Hepatocyte (in vitro differentiated cells): ENCODE measurements at regions not wholly inside any gene's neighbourhood (a gene's known extent, or its start where the extent isn't known, plus 50 kb on each side); places are given as distances from the start of the nearest gene placed in this dataset.
A peak's percentile ranks its signal among the peaks of the same experiment; 100 is the strongest.
"Not testable (repeated sequence)": the region's sequence is repeated elsewhere in the genome, so short reads cannot be mapped to it uniquely, and the experiment has no call there.

Experiments
- DNase-seq: peaks from one replicate; pipeline ENCODE4 v3.0.0-alpha.2; 2016; ENCODE audit warnings: low spot score
- H2AFZ ChIP-seq: fragments of 200-600 bp; sonication (generic); 2 replicates; pipeline ENCODE4 v1.6.0; 2016; ENCODE audit warnings: antibody characterized with exemption, mild to moderate bottlenecking
- H3K27ac ChIP-seq: fragments of 200-600 bp; sonication (generic); 2 replicates; pipeline ENCODE4 v1.5.1; 2016; ENCODE audit warnings: mild to moderate bottlenecking
- H3K27me3 ChIP-seq: fragments of 200-600 bp; sonication (generic); 2 replicates; pipeline ENCODE4 v1.6.1; 2016
- H3K36me3 ChIP-seq: fragments of 200-600 bp; sonication (generic); replicated peaks from 2 replicates; pipeline ENCODE4 v1.5.1; 2016; ENCODE audit warnings: low read depth; ENCODE audit not compliant: insufficient read depth
- H3K4me1 ChIP-seq: fragments of 200-600 bp; sonication (generic); 2 replicates; pipeline ENCODE4 v1.5.1; 2016; ENCODE audit warnings: mild to moderate bottlenecking, moderate library complexity; ENCODE audit not compliant: insufficient read depth
- H3K4me2 ChIP-seq: fragments of 200-600 bp; sonication (generic); 2 replicates; pipeline ENCODE4 v1.6.0; 2016
- H3K4me3 ChIP-seq: fragments of 200-600 bp; sonication (generic); 2 replicates; pipeline ENCODE4 v1.5.1; 2016; ENCODE audit warnings: mild to moderate bottlenecking
- H3K79me2 ChIP-seq: fragments of 200-600 bp; sonication (generic); 2 replicates; pipeline ENCODE4 v1.6.0; 2017; ENCODE audit warnings: mild to moderate bottlenecking
- H3K9me2 ChIP-seq: fragments of 200-600 bp; sonication (generic); replicated peaks from 2 replicates; pipeline ENCODE4 v1.6.0; 2017; ENCODE audit warnings: mild to moderate bottlenecking; ENCODE audit not compliant: insufficient read depth
- H3K9me3 ChIP-seq: fragments of 200-600 bp; sonication (generic); 2 replicates; pipeline ENCODE4 v1.5.1; 2016; ENCODE audit warnings: low read depth, mild to moderate bottlenecking
- H4K20me1 ChIP-seq: fragments of 200-600 bp; sonication (generic); 2 replicates; pipeline ENCODE4 v1.6.0; 2016; ENCODE audit warnings: mild to moderate bottlenecking; ENCODE audit not compliant: insufficient read depth, poor library complexity, severe bottlenecking
- CTCF ChIP-seq: fragments of 200-600 bp; sonication (generic); IDR thresholded peaks from 2 replicates; pipeline ENCODE4 v1.5.1; 2016; ENCODE audit warnings: antibody characterized with exemption, mild to moderate bottlenecking; ENCODE audit not compliant: poor library complexity
- EZH2 ChIP-seq: fragments of 200-600 bp; sonication (generic); IDR thresholded peaks from 2 replicates; pipeline ENCODE4 v1.6.1; 2016; ENCODE audit warnings: antibody characterized with exemption, mild to moderate bottlenecking, borderline replicate concordance
- EZH2phosphoT487 ChIP-seq: fragments of 200-600 bp; sonication (generic); IDR thresholded peaks from one replicate; pipeline ENCODE4 v1.6.1; 2018; ENCODE audit warnings: antibody characterized with exemption, mild to moderate bottlenecking, low read depth, moderate library complexity; ENCODE audit not compliant: unreplicated experiment, severe bottlenecking
- WGBS: methylation state at CpG from one replicate; pipeline ENCODE4 v1.1.6; 2016; ENCODE audit warnings: low lambda C conversion rate; ENCODE audit errors: missing lambda C conversion rate; 5-methylcytosine and 5-hydroxymethylcytosine counted together

GRCh38 chr14:61609884-61610283 lies 85.4 kb upstream of the HIF1A start:
- peak overlapping the region; percentile 43 for H3K27ac ChIP-seq
- 56% methylated on average over 5 of the region's 5 CpGs for WGBS
- TF ChIP-seq EZH2 (no peak), CTCF (no peak), EZH2phosphoT487 (no peak)
- H3K4me2 ChIP-seq = peak overlapping the region; percentile 25
- DNase-seq = no peak
- H4K20me1 ChIP-seq = no peaks in the 10 kb centered on the region
- H3K36me3 ChIP-seq = no peaks in the 10 kb centered on the region
- no peak overlapping the region for H2AFZ ChIP-seq
- H3K9me3 ChIP-seq = no peaks in the 10 kb centered on the region
- no peaks in the 10 kb centered on the region for H3K27me3 ChIP-seq
- no peak overlapping the region for H3K4me3 ChIP-seq
- H3K79me2 ChIP-seq = no peaks in the 10 kb centered on the region
- H3K4me1 ChIP-seq = peaks cover 40% of the 10 kb centered on the region
- H3K9me2 ChIP-seq = no peaks in the 10 kb centered on the region

DNA sequence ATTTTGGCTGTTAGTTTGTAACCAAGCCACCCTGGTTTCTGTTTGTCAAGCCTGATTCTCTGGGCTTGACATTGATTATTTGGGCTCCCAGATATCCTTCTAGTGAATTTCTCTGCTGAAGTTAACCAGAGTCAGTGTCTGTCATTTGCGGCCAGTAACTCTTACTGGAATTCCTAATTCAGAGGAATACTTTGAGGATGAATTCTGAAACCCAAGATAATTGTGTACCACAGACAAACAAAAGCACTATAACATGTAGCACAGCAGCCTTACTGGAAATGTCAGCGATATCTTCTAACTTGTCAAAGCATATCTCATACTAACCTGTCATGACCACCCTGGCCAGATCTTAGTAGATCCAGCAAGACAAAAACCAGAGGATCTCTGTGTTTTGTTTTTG lies 84.4 kb upstream of the HIF1A start:
- Histone ChIP-seq H2AFZ (no peak overlapping the region), H3K9me2 (no peaks in the 10 kb centered on the region), H4K20me1 (no peaks in the 10 kb centered on the region), H3K4me2 (peak overlapping the region; percentile 25), H3K27ac (peak overlapping the region; percentile 43), H3K4me3 (no peak overlapping the region), H3K4me1 (peaks cover 42% of the 10 kb centered on the region), H3K79me2 (no peaks in the 10 kb centered on the region), H3K9me3 (no peaks in the 10 kb centered on the region), H3K36me3 (no peaks in the 10 kb centered on the region), H3K27me3 (no peaks in the 10 kb centered on the region)
- DNase-seq = no peak
- 68% methylated on average over 2 of the region's 2 CpGs for WGBS
- TF ChIP-seq EZH2 (no peak), EZH2phosphoT487 (no peak), CTCF (no peak)

DNA sequence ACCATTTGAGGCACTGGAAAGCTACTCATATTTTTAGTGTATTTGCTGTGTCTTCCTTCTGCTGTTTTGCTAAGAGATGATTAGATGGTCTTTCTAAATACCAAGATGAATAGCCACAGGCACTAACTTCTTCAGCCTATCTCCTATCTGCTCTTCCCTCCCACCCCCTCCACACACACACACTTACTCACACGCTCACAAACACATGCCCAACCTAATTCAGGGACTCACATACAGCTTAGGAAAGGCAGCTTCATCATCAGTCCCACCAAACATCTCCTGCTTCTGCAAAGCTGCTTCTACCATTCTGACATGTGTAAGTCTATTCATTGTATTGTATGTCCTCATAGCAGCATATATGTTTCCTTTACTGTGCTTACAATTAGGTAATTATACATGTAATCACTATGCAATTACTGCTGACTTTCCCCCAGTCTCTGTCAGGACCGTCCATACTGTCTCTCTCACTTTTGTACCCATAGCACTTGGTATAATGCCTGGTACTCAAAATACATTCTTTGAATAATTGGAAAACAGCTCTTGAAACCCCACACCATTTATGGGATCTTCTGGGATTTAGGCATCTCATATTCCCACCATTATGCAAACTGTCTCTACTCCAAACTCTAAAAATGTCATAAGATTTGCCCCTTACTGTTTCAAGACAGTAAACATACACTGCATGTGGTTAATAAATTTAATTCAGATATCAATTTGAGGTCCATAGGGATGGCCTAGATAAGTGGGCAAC lies 83.3 kb upstream of the HIF1A start:
- H2AFZ ChIP-seq = no peak overlapping the region
- no peaks in the 10 kb centered on the region for H3K36me3 ChIP-seq
- WGBS = 63% methylated on average over 2 of the region's 2 CpGs
- H3K4me1 ChIP-seq = peaks cover 53% of the 10 kb centered on the region
- DNase-seq = no peak
- no peaks in the 10 kb centered on the region for H3K79me2 ChIP-seq
- H3K27ac ChIP-seq = peak overlapping the region; percentile 43
- H3K27me3 ChIP-seq = no peaks in the 10 kb centered on the region
- no peak overlapping the region for H3K4me3 ChIP-seq
- no peaks in the 10 kb centered on the region for H3K9me3 ChIP-seq
- H3K4me2 ChIP-seq = no peak overlapping the region
- H3K9me2 ChIP-seq = no peaks in the 10 kb centered on the region
- no peak for TF ChIP-seq EZH2phosphoT487
- no peak for TF ChIP-seq EZH2
- TF ChIP-seq CTCF = no peak
- no peaks in the 10 kb centered on the region for H4K20me1 ChIP-seq

DNA sequence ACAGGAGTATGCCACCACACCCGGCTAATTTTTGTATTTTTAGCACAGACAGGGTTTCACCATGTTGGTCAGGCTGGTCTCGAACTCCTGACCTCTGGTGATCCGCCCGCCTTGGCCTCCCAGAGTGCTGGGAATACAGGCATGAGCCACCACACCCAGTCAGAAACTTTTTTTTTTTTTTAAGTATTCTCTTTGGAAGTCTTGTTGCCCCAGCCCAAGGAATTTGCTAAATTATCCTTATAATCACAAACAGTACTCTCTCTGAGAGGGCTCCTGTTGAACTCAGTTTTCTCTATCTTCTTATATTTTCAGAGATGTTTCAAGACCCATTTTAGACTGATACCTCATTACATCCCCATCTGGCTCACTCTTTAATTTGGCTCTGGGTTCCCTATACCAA lies 82.3 kb upstream of the HIF1A start:
- not testable (repeated sequence) for H3K27me3 ChIP-seq, H3K9me2 ChIP-seq, H4K20me1 ChIP-seq, H2AFZ ChIP-seq, H3K4me2 ChIP-seq, H3K27ac ChIP-seq, DNase-seq, H3K9me3 ChIP-seq, H3K79me2 ChIP-seq, H3K4me3 ChIP-seq, H3K36me3 ChIP-seq
- H3K4me1 ChIP-seq = peaks cover 52% of the 10 kb centered on the region
- WGBS = 92% methylated on average over 4 of the region's 4 CpGs
